Activated T-cell treated with anti-CD3 and anti-CD28 coated beads for 1 hour (primary cell): ENCODE measurements at regions not wholly inside any gene's neighbourhood (a gene's known extent, or its start where the extent isn't known, plus 50 kb on each side); places are given as distances from the start of the nearest gene placed in this dataset.

Source experiments
- DNase-seq: peaks from one replicate; pipeline ENCODE4 v3.0.0-alpha.2; 2020; ENCODE audit warnings: low read depth

- no peak for DNase-seq
Measured at GRCh38 chr20:50379049-50379990, 130.9 kb upstream of the PTPN1 start.

- no peak for DNase-seq
Measured at GRCh38 chr20:50379991-50380696, 130.0 kb upstream of the PTPN1 start.

- DNase-seq: no peak
Measured at GRCh38 chr20:50380697-50381040, 129.5 kb upstream of the PTPN1 start.

GRCh38 chr20:50381075-50381732, 129.0 kb upstream of the PTPN1 start:
- no peak for DNase-seq

GRCh38 chr20:50381771-50382593, 128.2 kb upstream of the PTPN1 start:
- DNase-seq: no peak

- DNase-seq: peak; percentile 19
Measured at GRCh38 chr20:50385733-50386640, 124.2 kb upstream of the PTPN1 start.

GRCh38 chr20:50386641-50386960, 123.6 kb upstream of the PTPN1 start:
- no peak for DNase-seq

- DNase-seq: no peak
Measured at GRCh38 chr20:50387218-50387995, 122.8 kb upstream of the PTPN1 start.

- no peak for DNase-seq
Measured at GRCh38 chr20:50387996-50388332, 122.2 kb upstream of the PTPN1 start.

GRCh38 chr20:50388733-50389437, 121.3 kb upstream of the PTPN1 start:
- DNase-seq: no peak

GRCh38 chr20:50389438-50389807, 120.8 kb upstream of the PTPN1 start:
- DNase-seq: no peak

- DNase-seq: no peak
Measured at GRCh38 chr20:50389808-50390684, 120.1 kb upstream of the PTPN1 start.

- DNase-seq: no peak
Measured at GRCh38 chr20:50390685-50391443, 119.3 kb upstream of the PTPN1 start.

GRCh38 chr20:50391444-50392137, 118.6 kb upstream of the PTPN1 start:
- no peak for DNase-seq

GRCh38 chr20:50392138-50392866, 117.9 kb upstream of the PTPN1 start:
- DNase-seq: no peak

GRCh38 chr20:50393242-50393641, 116.9 kb upstream of the PTPN1 start:
- no peak for DNase-seq
